ENCODE measurements at regions not wholly inside any gene's neighbourhood (a gene's known extent, or its start where the extent isn't known, plus 50 kb on each side); places are given as distances from the start of the nearest gene placed in this dataset.
"Not testable (repeated sequence)": the region's sequence is repeated elsewhere in the genome, so short reads cannot be mapped to it uniquely, and the experiment has no call there.

GRCh38 chr7:53229202-53229601 is 193.8 kb downstream of the POM121L12 start:
- Histone ChIP-seq H4K20me1 (ENCODE audit: insufficient read depth, low read length) (no peaks in the 10 kb centered on the region), H2AFZ (ENCODE audit: low read depth, low read length) (no peak overlapping the region)

DNA sequence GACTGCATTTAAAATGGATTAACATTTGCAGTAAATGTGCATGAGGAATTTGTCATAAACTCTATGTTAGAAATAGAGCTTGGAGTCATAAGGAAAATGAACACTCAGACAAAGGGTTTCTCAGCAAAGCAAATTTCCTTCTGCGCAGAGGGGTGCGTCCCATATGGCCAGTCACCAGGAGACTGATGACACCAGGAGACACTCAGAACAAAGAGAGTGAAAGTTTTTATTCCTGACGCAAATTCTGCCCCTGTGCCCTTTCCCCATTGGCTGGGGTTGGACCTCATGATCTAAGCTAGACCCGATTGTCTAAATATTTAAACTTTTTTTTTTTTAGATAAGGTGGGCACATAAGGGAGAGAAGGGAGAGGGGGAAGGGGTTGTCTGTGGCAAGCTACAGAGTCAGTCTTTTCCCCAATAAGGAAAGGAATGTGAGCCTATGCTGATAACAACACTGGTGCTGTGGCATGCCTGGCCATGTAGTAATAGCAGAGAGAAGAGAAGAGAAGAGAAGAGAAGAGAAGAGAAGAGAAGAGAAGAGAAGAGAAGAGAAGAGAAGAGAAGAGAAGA is 202.0 kb downstream of the POM121L12 start:
- no peak overlapping the region for H3K27ac ChIP-seq (ENCODE audit: low read length)
- H3K36me3 ChIP-seq (replicated peaks; ENCODE audit: low read depth, low read length), result no peaks in the 10 kb centered on the region
- H3K4me2 ChIP-seq (ENCODE audit: low read length), result no peak overlapping the region
- H3K9me3 ChIP-seq (ENCODE audit: insufficient read depth, low read length), result no peaks in the 10 kb centered on the region
- no peaks in the 10 kb centered on the region for H3K79me2 ChIP-seq (ENCODE audit: low read length)
- TF ChIP-seq CTCF (IDR thresholded peaks at IDR 0.05; ENCODE audit: low read depth, low read length) (no peak), EZH2phosphoT487 (IDR thresholded peaks at IDR 0.05; ENCODE audit: low read depth) (no peak)
- no peaks in the 10 kb centered on the region for H3K4me1 ChIP-seq (ENCODE audit: low read length)
- no peaks in the 10 kb centered on the region for H3K27me3 ChIP-seq (ENCODE audit: low read depth, low read length)
- no peak overlapping the region for H2AFZ ChIP-seq (ENCODE audit: low read depth, low read length)
- no peak overlapping the region for H3K9ac ChIP-seq (ENCODE audit: low read length)
- no peak overlapping the region for H3K4me3 ChIP-seq (ENCODE audit: low read length)
- no peaks in the 10 kb centered on the region for H4K20me1 ChIP-seq (ENCODE audit: insufficient read depth, low read length)

More at GRCh38 chr7:53229202-53229601, 193.8 kb downstream of the POM121L12 start:
- Histone ChIP-seq H3K36me3 (replicated peaks; ENCODE audit: low read depth, low read length) (no peaks in the 10 kb centered on the region), H3K4me3 (ENCODE audit: low read length) (no peak overlapping the region), H3K9ac (ENCODE audit: low read length) (no peak overlapping the region), H3K79me2 (ENCODE audit: low read length) (no peaks in the 10 kb centered on the region), H3K27me3 (ENCODE audit: low read depth, low read length) (no peaks in the 10 kb centered on the region), H3K4me2 (ENCODE audit: low read length) (no peak overlapping the region), H3K9me3 (ENCODE audit: insufficient read depth, low read length) (no peaks in the 10 kb centered on the region), H3K4me1 (ENCODE audit: low read length) (no peaks in the 10 kb centered on the region), H3K27ac (ENCODE audit: low read length) (no peak overlapping the region)
- TF ChIP-seq EZH2phosphoT487 (IDR thresholded peaks at IDR 0.05; ENCODE audit: low read depth) (no peak), CTCF (IDR thresholded peaks at IDR 0.05; ENCODE audit: low read depth, low read length) (no peak)

DNA sequence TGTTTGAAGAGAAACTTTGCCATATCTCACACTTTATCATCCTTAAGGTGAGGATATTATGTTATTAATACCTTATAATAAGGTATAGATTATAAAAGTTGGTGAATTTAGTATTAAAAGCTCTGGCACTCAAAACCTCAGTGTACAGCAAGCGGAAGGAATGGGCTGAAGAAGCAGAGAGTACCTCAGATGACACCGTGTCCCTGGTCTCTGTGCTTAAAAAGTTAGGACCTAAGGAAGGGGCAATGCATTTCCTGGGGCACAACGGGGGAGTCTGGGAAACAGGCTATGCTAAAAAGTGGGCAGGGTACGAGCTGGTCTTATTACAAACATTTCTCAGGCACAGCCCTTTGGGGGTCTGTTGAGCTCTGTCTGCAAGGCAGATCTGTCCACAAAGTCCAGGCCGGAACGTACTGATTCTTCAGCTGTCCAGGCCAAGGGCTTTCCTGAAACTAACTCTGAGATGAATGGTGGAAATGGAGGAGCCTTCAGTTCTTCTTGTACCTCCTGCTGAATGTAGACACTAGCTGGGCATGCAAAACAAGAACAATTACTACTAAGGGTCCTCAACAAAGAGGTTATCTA is 202.7 kb downstream of the POM121L12 start:
- TF ChIP-seq CTCF (IDR thresholded peaks at IDR 0.05; ENCODE audit: low read depth, low read length), result no peak
- TF ChIP-seq EZH2phosphoT487 (IDR thresholded peaks at IDR 0.05; ENCODE audit: low read depth), result no peak
- Histone ChIP-seq H3K79me2 (ENCODE audit: low read length) (no peaks in the 10 kb centered on the region), H3K4me2 (ENCODE audit: low read length) (no peak overlapping the region), H3K9me3 (ENCODE audit: insufficient read depth, low read length) (no peaks in the 10 kb centered on the region), H3K27ac (ENCODE audit: low read length) (no peak overlapping the region), H3K4me1 (ENCODE audit: low read length) (no peaks in the 10 kb centered on the region), H3K9ac (ENCODE audit: low read length) (no peak overlapping the region), H3K4me3 (ENCODE audit: low read length) (no peak overlapping the region), H4K20me1 (ENCODE audit: insufficient read depth, low read length) (no peaks in the 10 kb centered on the region), H3K36me3 (replicated peaks; ENCODE audit: low read depth, low read length) (no peaks in the 10 kb centered on the region), H2AFZ (ENCODE audit: low read depth, low read length) (no peak overlapping the region), H3K27me3 (ENCODE audit: low read depth, low read length) (no peaks in the 10 kb centered on the region)

DNA sequence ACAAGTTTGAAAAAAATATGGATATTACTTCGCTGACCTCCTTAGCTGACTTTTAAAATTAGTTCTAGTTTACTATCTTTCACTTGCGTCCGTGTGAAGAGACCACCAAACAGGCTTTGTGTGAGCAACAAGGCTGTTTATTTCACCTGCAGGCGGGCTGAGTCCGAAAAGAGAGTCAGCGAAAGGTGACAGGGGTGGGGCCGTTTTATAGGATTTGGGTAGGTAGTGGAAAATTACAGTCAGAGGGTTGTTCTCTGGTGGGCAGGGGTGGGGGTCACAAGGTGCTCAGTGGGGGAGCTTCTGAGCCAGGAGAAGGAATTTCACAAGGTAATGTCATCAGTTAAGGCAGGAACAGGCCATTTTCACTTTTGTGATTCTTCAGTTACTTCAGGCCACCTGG is 203.7 kb downstream of the POM121L12 start:
- H3K9ac ChIP-seq (ENCODE audit: low read length); H3K4me1 ChIP-seq (ENCODE audit: low read length); H2AFZ ChIP-seq (ENCODE audit: low read depth, low read length); H3K36me3 ChIP-seq (replicated peaks; ENCODE audit: low read depth, low read length); H3K27ac ChIP-seq (ENCODE audit: low read length); H3K79me2 ChIP-seq (ENCODE audit: low read length); H3K4me3 ChIP-seq (ENCODE audit: low read length); H3K4me2 ChIP-seq (ENCODE audit: low read length); H4K20me1 ChIP-seq (ENCODE audit: insufficient read depth, low read length); H3K27me3 ChIP-seq (ENCODE audit: low read depth, low read length); H3K9me3 ChIP-seq (ENCODE audit: insufficient read depth, low read length): not testable (repeated sequence)
